HCT116 (cell line): ENCODE measurements at regions not wholly inside any gene's neighbourhood (a gene's known extent, or its start where the extent isn't known, plus 50 kb on each side); places are given as distances from the start of the nearest gene placed in this dataset.

Source experiments
- ATAC-seq: fragments of 200-7000 bp; cut with Tn5 transposase; 2 replicates; pipeline ENCODE4 v1.9.1; 2020; ENCODE audit warnings: mild to moderate bottlenecking, moderate library complexity
- BruUV-seq: library from RNA; stranded (reverse); fragments of 400-500 nt; replicated peaks from 2 replicates; lab custom pipeline; 2021; lab: Mats Ljungman, UMichigan
- CTCF ChIA-PET: fragments of 300-600 bp; sonication (Branson Sonifier 250); formaldehyde crosslinking; loops from one replicate; lab custom pipeline; 2021; ENCODE audit warnings: antibody characterized with exemption; lab: Charles Lee
- POLR2A ChIA-PET: fragments of 300-600, 350-600 bp; sonication (Branson Sonifier 250); formaldehyde crosslinking; loops from one replicate; lab custom pipeline; 2021; ENCODE audit warnings: antibody characterized with exemption; lab: Charles Lee
- RAD21 ChIA-PET, 2 experiments: fragments of 300-600 bp; sonication (Branson Sonifier 250); formaldehyde crosslinking; loops; one replicate each; lab custom pipeline; 2023; ENCODE audit warnings: low total read pairs in 2 of 2; ENCODE audit not compliant: uncharacterized antibody in 2 of 2, unreplicated experiment in 2 of 2, low non-redundant PET in 1 of 2; lab: Charles Lee
- DNase-seq: peaks from one replicate; pipeline ENCODE4 v3.0.0-alpha.2; 2010; ENCODE audit warnings: low read depth, low spot score
- H2AFZ ChIP-seq: fragments of 200-600 bp; shearing (Covaris generic), sonication (generic); 2 replicates; pipeline ENCODE4 v1.6.1; 2017; ENCODE audit warnings: low read depth, mixed run types, mixed read lengths, antibody characterized with exemption, low read length; ENCODE audit not compliant: poor library complexity, severe bottlenecking
- H3K27ac ChIP-seq: 2 replicates; pipeline ENCODE4 v1.5.1; 2012; ENCODE audit warnings: low read depth, low read length
- H3K27me3 ChIP-seq: fragments of 200-600 bp; sonication (generic); 2 replicates; pipeline ENCODE4 v1.6.1; 2016; ENCODE audit warnings: mixed run types, low read length, mixed read lengths; ENCODE audit not compliant: insufficient read depth
- H3K36me3 ChIP-seq, 2 experiments: fragments of 200-500 bp in 1 of 2; fragments of 200-600 bp in 1 of 2; sonication (Bioruptor generic) in 1 of 2; sonication (generic) in 1 of 2; 2 replicates each; pipeline versions ENCODE4 v1.5.1 to v1.6.1; 2014 to 2016; ENCODE audit warnings: low read length in 2 of 2, inconsistent platforms in 1 of 2, mixed read lengths in 1 of 2, mixed run types in 1 of 2; ENCODE audit not compliant: insufficient read depth in 2 of 2, control insufficient read depth in 1 of 2
- H3K4me1 ChIP-seq, 2 experiments: fragments of 200-600 bp in 1 of 2; sonication (generic) in 1 of 2; 2 replicates each; pipeline versions ENCODE4 v1.5.1 to v1.6.1; 2012 to 2017; ENCODE audit warnings: low read length in 2 of 2, inconsistent platforms in 1 of 2, mild to moderate bottlenecking in 1 of 2, mixed read lengths in 1 of 2, mixed run types in 1 of 2, moderate library complexity in 1 of 2; ENCODE audit not compliant: insufficient read depth in 2 of 2, control insufficient read depth in 1 of 2
- H3K4me2 ChIP-seq: fragments of 200-600 bp; sonication (generic); 2 replicates; pipeline ENCODE4 v1.6.1; 2017; ENCODE audit warnings: mixed run types, low read length, mixed read lengths
- H3K4me3 ChIP-seq, 2 experiments: fragments of 200-600 bp in 1 of 2; sonication (generic) in 1 of 2; replicated peaks in 1 of 2; 2 replicates each; pipeline ENCODE4 v1.5.1; 2011 to 2016; ENCODE audit warnings: low read length in 2 of 2, control low read depth in 1 of 2, low read depth in 1 of 2, mild to moderate bottlenecking in 1 of 2, mixed read lengths in 1 of 2, mixed run types in 1 of 2
- H3K79me2 ChIP-seq: fragments of 200-600 bp; sonication (generic); 2 replicates; pipeline ENCODE4 v1.6.1; 2017; ENCODE audit warnings: mild to moderate bottlenecking, mixed run types, low read length, moderate library complexity, mixed read lengths; ENCODE audit not compliant: insufficient read depth
- H3K9ac ChIP-seq: fragments of 200-600 bp; sonication (generic); 2 replicates; pipeline ENCODE4 v1.6.1; 2016; ENCODE audit warnings: low read length, mixed read lengths
- H3K9me2 ChIP-seq: fragments of 200-600 bp; sonication (generic), shearing (Covaris generic); 2 replicates; pipeline ENCODE4 v1.6.1; 2017; ENCODE audit warnings: mixed run types, mild to moderate bottlenecking, moderate library complexity; ENCODE audit not compliant: insufficient read depth
- H3K9me3 ChIP-seq, 2 experiments: fragments of 200-500 bp in 1 of 2; fragments of 200-600 bp in 1 of 2; sonication (Bioruptor generic) in 1 of 2; sonication (generic) in 1 of 2; 2 replicates each; pipeline ENCODE4 v1.6.1; 2014 to 2017; ENCODE audit warnings: low read length in 2 of 2, mixed read lengths in 2 of 2, inconsistent platforms in 1 of 2, low read depth in 1 of 2, mild to moderate bottlenecking in 1 of 2, mixed run types in 1 of 2, moderate library complexity in 1 of 2; ENCODE audit not compliant: control insufficient read depth in 1 of 2, insufficient read depth in 1 of 2
- H4K20me1 ChIP-seq: fragments of 200-600 bp; sonication (generic), shearing (Covaris generic); 2 replicates; pipeline ENCODE4 v1.6.1; 2017; ENCODE audit warnings: mixed run types, mild to moderate bottlenecking, moderate library complexity; ENCODE audit not compliant: insufficient read depth
- CBX3 ChIP-seq: IDR thresholded peaks from 2 replicates; pipeline ENCODE4 v1.6.1; 2012; ENCODE audit warnings: low read depth
- CEBPB ChIP-seq: IDR thresholded peaks from 2 replicates; pipeline ENCODE4 v1.6.1; 2012; ENCODE audit warnings: low read depth
- CTCF ChIP-seq, 3 experiments: fragments of 200-600 bp in 1 of 3; sonication (generic) in 1 of 3; IDR thresholded peaks in 2 of 3; conservative IDR thresholded peaks in 1 of 3; 2 replicates each; pipeline ENCODE4 v1.5.1; 2012 to 2017; ENCODE audit warnings: low read depth in 2 of 3, low read length in 2 of 3, antibody characterized with exemption in 1 of 3, borderline replicate concordance in 1 of 3, control low read depth in 1 of 3, mild to moderate bottlenecking in 1 of 3, mixed read lengths in 1 of 3, mixed run types in 1 of 3, moderate library complexity in 1 of 3; ENCODE audit not compliant: insufficient read depth in 1 of 3
- EGR1 ChIP-seq: IDR thresholded peaks from 2 replicates; pipeline ENCODE4 v1.6.1; 2012; ENCODE audit warnings: low read depth
- ELF1 ChIP-seq: IDR thresholded peaks from 2 replicates; pipeline ENCODE4 v1.6.1; 2012; ENCODE audit warnings: low read depth, borderline replicate concordance
- FOSL1 ChIP-seq: IDR thresholded peaks from 2 replicates; pipeline ENCODE4 v1.6.1; 2012; ENCODE audit warnings: low read depth
- JUND ChIP-seq: IDR thresholded peaks from 2 replicates; pipeline ENCODE4 v1.6.1; 2012
- POLR2AphosphoS5 ChIP-seq: IDR thresholded peaks from 2 replicates; pipeline ENCODE4 v1.6.1; 2011; ENCODE audit warnings: mild to moderate bottlenecking, low read depth, low read length, moderate library complexity
- SIN3A ChIP-seq: IDR thresholded peaks from 2 replicates; pipeline ENCODE4 v1.6.1; 2012; ENCODE audit warnings: low read depth
- ZFX ChIP-seq: fragments of 450-650 bp; IDR thresholded peaks from 2 replicates; pipeline ENCODE4 v1.6.1; 2017
- intact Hi-C: fragments of 100-400 bp; cut with micrococcal nuclease; formaldehyde crosslinking; loops from 2 replicates; pipeline ENCODE4 v1.10.0; 2022
- TF ChIP-seq, protein P1 (sequence below): IDR thresholded peaks from 2 replicates; pipeline ENCODE4 v1.6.1; 2012
- TF ChIP-seq, protein P2 (sequence below): IDR thresholded peaks from 2 replicates; pipeline ENCODE4 v1.6.1; 2011; ENCODE audit warnings: mild to moderate bottlenecking, low read length, moderate library complexity; ENCODE audit not compliant: insufficient replicate concordance; ENCODE audit errors: extremely low read depth

DNA sequence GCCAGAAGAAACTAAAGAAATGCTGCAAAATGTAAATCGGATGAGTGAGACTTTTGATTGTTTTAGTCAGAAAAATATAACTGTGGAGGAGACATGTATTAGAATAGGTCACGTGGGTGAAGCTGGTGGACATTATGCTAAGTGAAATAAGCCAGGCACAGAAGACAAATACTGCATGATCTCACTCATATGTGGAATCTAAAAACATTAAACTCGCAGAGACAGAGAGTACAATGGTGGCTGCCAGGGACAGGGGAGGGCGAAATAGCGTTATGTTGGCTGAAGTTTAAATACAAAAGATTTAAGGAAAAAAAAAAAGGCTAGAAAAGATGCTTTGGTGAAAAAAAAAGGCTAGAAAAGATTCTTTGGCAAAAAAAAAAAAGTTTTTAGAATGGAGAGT, 63.5 kb upstream of the HDDC2 start:
- no peak overlapping the region for H3K4me2 ChIP-seq
- H3K27me3 ChIP-seq = peaks cover 81% of the 10 kb centered on the region
- ChIA-PET CTCF (no interaction called here), RAD21 (no interaction called here), POLR2A (no interaction called here)
- BruUV-seq = no TSS peak
- DNase-seq = no peak
- H3K4me3 ChIP-seq = no peak overlapping the region
- H3K36me3 ChIP-seq = no peaks in the 10 kb centered on the region
- no peak for TF ChIP-seq ELF1
- no peaks in the 10 kb centered on the region for H3K9me2 ChIP-seq
- H4K20me1 ChIP-seq = 0 out of 2 replicates have a peak, but pooled peaks cover 6% of the 10 kb centered on the region
- ATAC-seq = no peak
- intact Hi-C loops = no loop called here
- H3K9me3 ChIP-seq = no peaks in the 10 kb centered on the region
- no peak overlapping the region for H3K27ac ChIP-seq
- H3K9ac ChIP-seq = no peak overlapping the region
- no peaks in the 10 kb centered on the region for H3K79me2 ChIP-seq
- no peaks in the 10 kb centered on the region for H3K4me1 ChIP-seq
- H2AFZ ChIP-seq = no peak overlapping the region

- H3K9me2 ChIP-seq = no peaks in the 10 kb centered on the region
- H3K9me3 ChIP-seq = no peaks in the 10 kb centered on the region
- no peaks in the 10 kb centered on the region for H4K20me1 ChIP-seq
- H3K79me2 ChIP-seq = no peaks in the 10 kb centered on the region
- ATAC-seq (no peak), DNase-seq (no peak)
- no TSS peak for BruUV-seq
- H3K9ac ChIP-seq = no peak overlapping the region
- CTCF ChIA-PET = no interaction called here
- H3K36me3 ChIP-seq = no peaks in the 10 kb centered on the region
- no peak overlapping the region for H3K4me3 ChIP-seq
- H3K27me3 ChIP-seq = peaks cover 68% of the 10 kb centered on the region
- no peak overlapping the region for H3K4me2 ChIP-seq
- no peak overlapping the region for H2AFZ ChIP-seq
- POLR2A ChIA-PET = no interaction called here
- no peaks in the 10 kb centered on the region for H3K4me1 ChIP-seq
- intact Hi-C loops = no loop called here
- RAD21 ChIA-PET = no interaction called here
- H3K27ac ChIP-seq = no peak overlapping the region
- TF ChIP-seq ZFX = no peak
- TF ChIP-seq POLR2AphosphoS5 = no peak
- TF ChIP-seq FOSL1 = no peak
- TF ChIP-seq ELF1 = no peak
- no peak for TF ChIP-seq CBX3
- TF ChIP-seq, protein P1, sequence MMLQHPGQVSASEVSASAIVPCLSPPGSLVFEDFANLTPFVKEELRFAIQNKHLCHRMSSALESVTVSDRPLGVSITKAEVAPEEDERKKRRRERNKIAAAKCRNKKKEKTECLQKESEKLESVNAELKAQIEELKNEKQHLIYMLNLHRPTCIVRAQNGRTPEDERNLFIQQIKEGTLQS = no peak
- no peak for TF ChIP-seq CTCF (IDR thresholded peaks at IDR 0.05 in 2 of 3, conservative IDR thresholded peaks at IDR 0.05 in 1 of 3; ENCODE audit: borderline replicate concordance in 1 of 3, insufficient read depth in 1 of 3, low read depth in 2 of 3, low read length in 2 of 3)
- TF ChIP-seq SIN3A = no peak
- TF ChIP-seq, protein P2, sequence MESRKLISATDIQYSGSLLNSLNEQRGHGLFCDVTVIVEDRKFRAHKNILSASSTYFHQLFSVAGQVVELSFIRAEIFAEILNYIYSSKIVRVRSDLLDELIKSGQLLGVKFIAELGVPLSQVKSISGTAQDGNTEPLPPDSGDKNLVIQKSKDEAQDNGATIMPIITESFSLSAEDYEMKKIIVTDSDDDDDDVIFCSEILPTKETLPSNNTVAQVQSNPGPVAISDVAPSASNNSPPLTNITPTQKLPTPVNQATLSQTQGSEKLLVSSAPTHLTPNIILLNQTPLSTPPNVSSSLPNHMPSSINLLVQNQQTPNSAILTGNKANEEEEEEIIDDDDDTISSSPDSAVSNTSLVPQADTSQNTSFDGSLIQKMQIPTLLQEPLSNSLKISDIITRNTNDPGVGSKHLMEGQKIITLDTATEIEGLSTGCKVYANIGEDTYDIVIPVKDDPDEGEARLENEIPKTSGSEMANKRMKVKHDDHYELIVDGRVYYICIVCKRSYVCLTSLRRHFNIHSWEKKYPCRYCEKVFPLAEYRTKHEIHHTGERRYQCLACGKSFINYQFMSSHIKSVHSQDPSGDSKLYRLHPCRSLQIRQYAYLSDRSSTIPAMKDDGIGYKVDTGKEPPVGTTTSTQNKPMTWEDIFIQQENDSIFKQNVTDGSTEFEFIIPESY = no peak
- TF ChIP-seq EGR1 = no peak
- TF ChIP-seq CEBPB = no peak
- no peak for TF ChIP-seq JUND
These were observed 65.4 kb upstream of the HDDC2 start for GRCh38 chr6:125367036-125367782.
